ENCODE measurements at regions not wholly inside any gene's neighbourhood (a gene's known extent, or its start where the extent isn't known, plus 50 kb on each side); places are given as distances from the start of the nearest gene placed in this dataset.

- TF ChIP-seq POLR2A (IDR thresholded peaks at IDR 0.05; ENCODE audit: extremely low read depth, insufficient read length) = no peak
- TF ChIP-seq MAX (IDR thresholded peaks at IDR 0.05; ENCODE audit: low read depth, low read length) = no peak
Measured at GRCh38 chr16:5595849-5596248, 498.3 kb upstream of the EEF2KMT start.
